ENCODE measurements at regions not wholly inside any gene's neighbourhood (a gene's known extent, or its start where the extent isn't known, plus 50 kb on each side); places are given as distances from the start of the nearest gene placed in this dataset.
"Not testable (repeated sequence)": the region's sequence is repeated elsewhere in the genome, so short reads cannot be mapped to it uniquely, and the experiment has no call there.

- DNase-seq, result no peak
Measured at GRCh38 chr7:51467384-51468017, 150.9 kb upstream of the COBL start.

GRCh38 chr7:51459809-51460208, 143.2 kb upstream of the COBL start:
- DNase-seq, result no peak

GRCh38 chr7:51458693-51459092, 142.1 kb upstream of the COBL start:
- DNase-seq, result no peak

GRCh38 chr7:51457079-51457478, 140.5 kb upstream of the COBL start:
- DNase-seq, result no peak

GRCh38 chr7:51456431-51457060, 139.9 kb upstream of the COBL start:
- no peak for DNase-seq

GRCh38 chr7:51455948-51456347, 139.3 kb upstream of the COBL start:
- no peak for DNase-seq

GRCh38 chr7:51455513-51455912, 138.9 kb upstream of the COBL start:
- DNase-seq, result no peak

- no peak for DNase-seq
Measured at GRCh38 chr7:51455086-51455485, 138.5 kb upstream of the COBL start.

GRCh38 chr7:51452694-51453093, 136.1 kb upstream of the COBL start:
- DNase-seq, result no peak

GRCh38 chr7:51451751-51452476, 135.3 kb upstream of the COBL start:
- no peak for DNase-seq

- no peak for DNase-seq
Measured at GRCh38 chr7:51450541-51450940, 133.9 kb upstream of the COBL start.

- DNase-seq, result no peak
Measured at GRCh38 chr7:51446785-51447184, 130.2 kb upstream of the COBL start.

- DNase-seq, result no peak
Measured at GRCh38 chr7:51446356-51446755, 129.7 kb upstream of the COBL start.

GRCh38 chr7:51444936-51445335, 128.3 kb upstream of the COBL start:
- no peak for DNase-seq

- peak; percentile 59 for DNase-seq
Measured at GRCh38 chr7:51430480-51431086, 114.0 kb upstream of the COBL start.

- no peak for DNase-seq
Measured at GRCh38 chr7:51428217-51428887, 111.7 kb upstream of the COBL start.

GRCh38 chr7:51426163-51426562, 109.6 kb upstream of the COBL start:
- no peak for DNase-seq

- not testable (repeated sequence) for DNase-seq
Measured at GRCh38 chr7:51409934-51410333, 93.3 kb upstream of the COBL start.

- DNase-seq, result not testable (repeated sequence)
Measured at GRCh38 chr7:51397608-51398007, 81.0 kb upstream of the COBL start.

GRCh38 chr7:51393003-51393402, 76.4 kb upstream of the COBL start:
- not testable (repeated sequence) for DNase-seq

GRCh38 chr7:51389952-51390351, 73.3 kb upstream of the COBL start:
- DNase-seq, result not testable (repeated sequence)

- not testable (repeated sequence) for DNase-seq
Measured at GRCh38 chr7:51389216-51389812, 72.7 kb upstream of the COBL start.

- not testable (repeated sequence) for DNase-seq
Measured at GRCh38 chr7:51388241-51388640, 71.6 kb upstream of the COBL start.
